GM12878 (cell line): ENCODE measurements at regions not wholly inside any gene's neighbourhood (a gene's known extent, or its start where the extent isn't known, plus 50 kb on each side); places are given as distances from the start of the nearest gene placed in this dataset.

Experiments used
- ATAC-seq: fragments of 200-7000 bp; cut with Tn5 transposase; 3 replicates; pipeline ENCODE4 v1.9.1; 2020; ENCODE audit warnings: mild to moderate bottlenecking, moderate library complexity
- BruUV-seq: library from RNA; stranded (reverse); fragments of 400-500 nt; replicated peaks from 2 replicates; lab custom pipeline; 2021; lab: Mats Ljungman, UMichigan
- CTCF ChIA-PET: fragments of 300-600 bp; sonication (Branson Sonifier 250); formaldehyde crosslinking; extraction: SDS; loops from one replicate; lab custom pipeline; 2021; ENCODE audit warnings: inconsistent platforms; lab: Yijun Ruan, JAX
- POLR2A ChIA-PET: fragments of 350-600 bp; formaldehyde crosslinking; extraction: SDS; loops from one replicate; lab custom pipeline; 2021; ENCODE audit warnings: inconsistent platforms; lab: Charles Lee
- RAD21 ChIA-PET: fragments of 300-600 bp; sonication (Branson Sonifier 250); formaldehyde crosslinking; loops from one replicate; lab custom pipeline; 2023; ENCODE audit warnings: antibody characterized with exemption; ENCODE audit not compliant: unreplicated experiment; lab: Charles Lee
- SMC1A ChIA-PET: fragments of 300-600 bp; sonication (Branson Sonifier 250); formaldehyde crosslinking; loops from one replicate; lab custom pipeline; 2023; ENCODE audit not compliant: unreplicated experiment, uncharacterized antibody; lab: Charles Lee
- DNase-seq: peaks from one replicate; pipeline ENCODE4 v3.0.0-alpha.2; 2011; ENCODE audit warnings: low read depth, low spot score
- FAIRE-seq: peaks from 3 replicates; lab custom pipeline; 2011; peaks lifted over from hg19 to GRCh38; lab: Jason Lieb, UNC
- H2AFZ ChIP-seq: 2 replicates; pipeline ENCODE4 v1.6.0; 2011; ENCODE audit warnings: low read depth, low read length, control low read depth; ENCODE audit not compliant: control insufficient read depth
- H3K27ac ChIP-seq: 2 replicates; pipeline ENCODE4 v1.5.1; 2011; ENCODE audit warnings: control low read depth; ENCODE audit not compliant: control insufficient read depth, insufficient read depth
- H3K27me3 ChIP-seq, 2 experiments: replicated peaks in 1 of 2; 2 replicates each; pipeline versions ENCODE4 v1.6.0 to v1.6.1; 2011; ENCODE audit warnings: low read length in 1 of 2; ENCODE audit not compliant: control insufficient read depth in 2 of 2, insufficient read depth in 2 of 2
- H3K36me3 ChIP-seq, 2 experiments: 2 replicates each; pipeline ENCODE4 v1.5.1; 2011; ENCODE audit warnings: low read length in 1 of 2; ENCODE audit not compliant: control insufficient read depth in 2 of 2, insufficient read depth in 2 of 2
- H3K4me1 ChIP-seq: 2 replicates; pipeline ENCODE4 v1.6.1; 2011; ENCODE audit warnings: mild to moderate bottlenecking, low read length, moderate library complexity, mixed read lengths; ENCODE audit not compliant: control insufficient read depth, insufficient read depth
- H3K4me2 ChIP-seq: 2 replicates; pipeline ENCODE4 v1.6.0; 2011; ENCODE audit warnings: control low read depth; ENCODE audit not compliant: control insufficient read depth, insufficient read depth
- H3K4me3 ChIP-seq: fragments of 200-600 bp; sonication (generic); 2 replicates; pipeline ENCODE4 v1.5.1; 2016
- H3K79me2 ChIP-seq: 2 replicates; pipeline ENCODE4 v1.6.0; 2011; ENCODE audit warnings: low read length; ENCODE audit not compliant: control insufficient read depth, insufficient read depth
- H3K9ac ChIP-seq: 2 replicates; pipeline ENCODE4 v1.8.0; 2011; ENCODE audit warnings: low read length, control low read depth, mixed read lengths; ENCODE audit not compliant: control insufficient read depth, insufficient read depth
- H3K9me3 ChIP-seq: replicated peaks from 3 replicates; pipeline ENCODE4 v1.5.1; 2011; ENCODE audit warnings: mild to moderate bottlenecking, low read length; ENCODE audit not compliant: control insufficient read depth, insufficient read depth
- H4K20me1 ChIP-seq: 2 replicates; pipeline ENCODE4 v1.6.0; 2011; ENCODE audit not compliant: control insufficient read depth, insufficient read depth
- FOXM1 ChIP-seq: IDR thresholded peaks from 2 replicates; pipeline ENCODE4 v1.6.1; 2012; ENCODE audit warnings: low read depth, mild to moderate bottlenecking, inconsistent platforms, low read length, moderate library complexity
- HDAC2 ChIP-seq: fragments of 200-600 bp; sonication (generic); IDR thresholded peaks from 2 replicates; pipeline ENCODE4 v1.6.1; 2017
- MYC ChIP-seq: IDR thresholded peaks from 2 replicates; pipeline ENCODE4 v1.6.1; 2011; ENCODE audit warnings: mild to moderate bottlenecking, low read length, moderate library complexity, inconsistent platforms; ENCODE audit not compliant: insufficient read depth, insufficient replicate concordance, insufficient read length, severe bottlenecking
- NR2C1 ChIP-seq: fragments of 450-650 bp; IDR thresholded peaks from 2 replicates; pipeline ENCODE4 v1.6.1; 2017; ENCODE audit warnings: antibody characterized with exemption, mild to moderate bottlenecking, moderate library complexity
- RAD21 ChIP-seq: IDR thresholded peaks from 2 replicates; pipeline ENCODE4 v1.6.1; 2011; ENCODE audit warnings: mild to moderate bottlenecking, low read depth, low read length, moderate library complexity; ENCODE audit not compliant: insufficient read depth
- RAD51 ChIP-seq: fragments of 450-650 bp; IDR thresholded peaks from 2 replicates; pipeline ENCODE4 v1.6.1; 2016; ENCODE audit warnings: moderate library complexity, mild to moderate bottlenecking, inconsistent platforms
- RFX5 ChIP-seq: IDR thresholded peaks from 2 replicates; pipeline ENCODE4 v1.6.1; 2011; ENCODE audit warnings: low read depth, low read length, improper control_type of control experiment
- SP1 ChIP-seq: IDR thresholded peaks from one replicate; pipeline ENCODE4 v1.6.1; 2011; ENCODE audit warnings: low read depth, low read length
- STAT3 ChIP-seq: IDR thresholded peaks from 2 replicates; pipeline ENCODE4 v1.6.1; 2011; ENCODE audit warnings: low read depth, low read length, improper control_type of control experiment
- TCF12 ChIP-seq: IDR thresholded peaks from 2 replicates; pipeline ENCODE4 v1.6.1; 2011; ENCODE audit warnings: low read depth, mild to moderate bottlenecking, low read length
- ZBED1 ChIP-seq: IDR thresholded peaks from 2 replicates; pipeline ENCODE4 v1.6.1; 2016; ENCODE audit warnings: borderline replicate concordance
- ZNF207 ChIP-seq: fragments of 450-650 bp; IDR thresholded peaks from 2 replicates; pipeline ENCODE4 v1.6.1; 2014; ENCODE audit warnings: antibody characterized with exemption, mild to moderate bottlenecking, borderline replicate concordance
- WGBS: methylation state at CpG from one replicate; pipeline ENCODE4 v1.1.6; 2016; ENCODE audit warnings: low lambda C conversion rate; ENCODE audit not compliant: insufficient replicate concordance, insufficient coverage; ENCODE audit errors: missing lambda C conversion rate; 5-methylcytosine and 5-hydroxymethylcytosine counted together
- in situ Hi-C: fragments of 300-500 bp; cut with MboI; formaldehyde crosslinking; loops from 9 replicates; pipeline ENCODE4 v1.14.3; 2018; ENCODE audit warnings: mixed read lengths
- intact Hi-C: fragments of 100-400 bp; cut with micrococcal nuclease; formaldehyde crosslinking; loops from one replicate; pipeline ENCODE4 v1.14.2; 2022; ENCODE audit not compliant: unreplicated experiment

DNA sequence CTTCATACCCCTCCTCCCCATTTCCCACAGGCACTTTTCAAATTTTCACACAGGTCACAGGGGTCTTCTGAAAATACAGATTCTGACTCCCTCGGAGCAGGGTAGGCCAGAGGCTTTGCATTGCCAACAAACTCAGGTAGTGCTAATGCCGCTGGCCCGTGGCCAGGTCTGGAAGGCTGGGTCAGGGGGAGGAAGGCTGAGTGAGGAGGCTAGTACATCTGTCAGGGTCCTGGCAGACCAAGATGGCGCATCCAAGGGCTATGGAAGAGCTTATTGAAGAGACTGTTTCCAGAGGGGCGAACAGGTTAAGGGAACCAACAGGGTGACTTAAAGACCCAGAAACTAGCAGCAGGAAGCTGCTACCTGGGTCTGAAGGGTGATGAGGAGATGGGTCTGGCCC is 336.7 kb upstream of the ID2 start:
- Histone ChIP-seq H3K4me2 (no peak overlapping the region), H3K9ac (no peak overlapping the region), H3K4me3 (no peak overlapping the region), H3K27me3 (no peaks in the 10 kb centered on the region), H4K20me1 (no peaks in the 10 kb centered on the region), H3K36me3 (no peaks in the 10 kb centered on the region), H2AFZ (no peak overlapping the region)
- DNase-seq (no peak), FAIRE-seq (no peak), ATAC-seq (no peak)
- intact Hi-C loops = no loop called here
- BruUV-seq = no TSS peak
- WGBS = 88% methylated on average over 5 of the region's 5 CpGs
- TF ChIP-seq FOXM1 (no peak), STAT3 (no peak), SP1 (no peak), RAD51 (no peak), HDAC2 (no peak), TCF12 (no peak), NR2C1 (no peak), ZBED1 (no peak), RFX5 (no peak), RAD21 (no peak), ZNF207 (no peak), MYC (no peak)
- TF ChIP-seq, all 136 proteins: peak for 0
- peaks cover 8% of the 10 kb centered on the region; the same call in 2 of the 3 replicates for H3K9me3 ChIP-seq
- ChIA-PET POLR2A (interaction anchor here (1.0 kb wide), 1 partner anchor 13 kb away, joined by 3 read pairs; no protein-coding TSS in a partner anchor), CTCF (no interaction called here), RAD21 (interaction anchor here (1.0 to 1.8 kb wide), 3 partner anchors 15 to 43 kb away, joined by 3 to 8 read pairs (median 3); no protein-coding TSS in a partner anchor), SMC1A (interaction anchor here (0.6 to 2.5 kb wide), 8 partner anchors 17 to 387 kb away, joined by 3 to 19 read pairs (median 7); no protein-coding TSS in a partner anchor)
- peaks cover 7% of the 10 kb centered on the region for H3K4me1 ChIP-seq
- in situ Hi-C loops = no loop called here
- no peak overlapping the region for H3K27ac ChIP-seq
- H3K79me2 ChIP-seq = no peaks in the 10 kb centered on the region
